Endothelial cell of umbilical vein (primary cell): ENCODE measurements at regions not wholly inside any gene's neighbourhood (a gene's known extent, or its start where the extent isn't known, plus 50 kb on each side); places are given as distances from the start of the nearest gene placed in this dataset.

Experiments used
- BruUV-seq: library from RNA; stranded (reverse); fragments of 400-500 nt; replicated peaks from 2 replicates; lab custom pipeline; 2021; lab: Mats Ljungman, UMichigan
- CTCF ChIA-PET: fragments of 300-600, 350-600 bp; sonication (Branson Sonifier 250); formaldehyde crosslinking; loops from one replicate; lab custom pipeline; 2021; ENCODE audit warnings: antibody characterized with exemption, inconsistent platforms; lab: Charles Lee
- POLR2A ChIA-PET: fragments of 300-600, 350-600 bp; sonication (Branson Sonifier 250); formaldehyde crosslinking; loops from one replicate; lab custom pipeline; 2021; ENCODE audit warnings: antibody characterized with exemption, inconsistent platforms; lab: Charles Lee
- DNase-seq: peaks from one replicate; pipeline ENCODE4 v3.0.0-alpha.2; 2011; ENCODE audit warnings: low read depth, low spot score
- FAIRE-seq: peaks from 2 replicates; lab custom pipeline; 2011; peaks lifted over from hg19 to GRCh38; lab: Jason Lieb, UNC
- H2AFZ ChIP-seq: 2 replicates; pipeline ENCODE4 v1.6.0; 2012; ENCODE audit warnings: low read depth, low read length, control low read depth, inconsistent platforms
- H3K27ac ChIP-seq: 2 replicates; pipeline ENCODE4 v1.5.1; 2011; ENCODE audit warnings: low read depth, mild to moderate bottlenecking, control low read depth, low read length, moderate library complexity; ENCODE audit not compliant: insufficient read depth
- H3K27me3 ChIP-seq, 2 experiments: 2 replicates each; pipeline versions ENCODE4 v1.6.0 to v1.6.1; 2011; ENCODE audit warnings: low read length in 2 of 2, mixed read lengths in 1 of 2; ENCODE audit not compliant: control insufficient read depth in 2 of 2, insufficient read depth in 2 of 2
- H3K36me3 ChIP-seq, 2 experiments: 2 replicates in 1 of 2; 3 replicates in 1 of 2; pipeline ENCODE4 v1.5.1; 2011; ENCODE audit warnings: low read length in 2 of 2, mild to moderate bottlenecking in 1 of 2, moderate library complexity in 1 of 2; ENCODE audit not compliant: control insufficient read depth in 2 of 2, insufficient read depth in 2 of 2; ENCODE audit errors: extremely low read depth in 1 of 2
- H3K4me1 ChIP-seq: 3 replicates; pipeline ENCODE4 v1.5.1; 2011; ENCODE audit warnings: mild to moderate bottlenecking, low read length; ENCODE audit not compliant: control insufficient read depth, insufficient read depth; ENCODE audit errors: extremely low read depth
- H3K4me2 ChIP-seq: 2 replicates; pipeline ENCODE4 v1.6.1; 2011; ENCODE audit warnings: low read length, control low read depth, mixed read lengths; ENCODE audit not compliant: insufficient read depth
- H3K4me3 ChIP-seq, 3 experiments: fragments of 200-600 bp in 1 of 3; sonication (generic), shearing (Covaris generic) in 1 of 3; replicated peaks in 1 of 3; 2 replicates each; pipeline ENCODE4 v1.5.1; 2011 to 2016; ENCODE audit warnings: control low read depth in 3 of 3, low read length in 3 of 3, mild to moderate bottlenecking in 2 of 3, inconsistent platforms in 1 of 3, low read depth in 1 of 3, moderate library complexity in 1 of 3; ENCODE audit not compliant: insufficient read depth in 1 of 3
- H3K79me2 ChIP-seq: 2 replicates; pipeline ENCODE4 v1.6.0; 2012; ENCODE audit warnings: low read length, inconsistent platforms; ENCODE audit not compliant: control insufficient read depth, insufficient read depth
- H3K9ac ChIP-seq: replicated peaks from 2 replicates; pipeline ENCODE3; 2011; ENCODE audit warnings: low read length, control low read depth; ENCODE audit not compliant: insufficient read depth; ENCODE audit errors: extremely low read depth
- H3K9me1 ChIP-seq: replicated peaks from 3 replicates; pipeline ENCODE4 v1.6.0; 2011; ENCODE audit warnings: mild to moderate bottlenecking, low read length; ENCODE audit not compliant: control insufficient read depth, insufficient read depth; ENCODE audit errors: extremely low read depth
- H3K9me3 ChIP-seq: replicated peaks from 2 replicates; pipeline ENCODE4 v1.5.1; 2012; ENCODE audit warnings: low read length, inconsistent platforms; ENCODE audit not compliant: control insufficient read depth, insufficient read depth
- H4K20me1 ChIP-seq: replicated peaks from 2 replicates; pipeline ENCODE3; 2011; ENCODE audit warnings: mild to moderate bottlenecking, low read length; ENCODE audit not compliant: control insufficient read depth, insufficient read depth; ENCODE audit errors: extremely low read depth
- CTCF ChIP-seq, 2 donors: IDR thresholded peaks; 1 replicate in 1 of 2; 2 replicates in 1 of 2; pipeline ENCODE4 v1.5.1; 2011; ENCODE audit warnings: low read length in 2 of 2, mild to moderate bottlenecking in 2 of 2, moderate library complexity in 2 of 2, control low read depth in 1 of 2, inconsistent platforms in 1 of 2, low read depth in 1 of 2; ENCODE audit not compliant: insufficient read depth in 1 of 2; ENCODE audit errors: extremely low read depth in 1 of 2
- EZH2 ChIP-seq: IDR thresholded peaks from 2 replicates; pipeline ENCODE4 v1.6.1; 2012; ENCODE audit warnings: borderline replicate concordance, low read depth, mild to moderate bottlenecking, moderate library complexity, low read length, inconsistent platforms; ENCODE audit not compliant: severe bottlenecking
- FOS ChIP-seq: IDR thresholded peaks from 2 replicates; pipeline ENCODE4 v1.6.1; 2011; ENCODE audit warnings: mild to moderate bottlenecking, low read length, moderate library complexity, borderline replicate concordance; ENCODE audit not compliant: insufficient read depth
- GATA2 ChIP-seq: IDR thresholded peaks from 2 replicates; pipeline ENCODE4 v1.7.0; 2011; ENCODE audit warnings: low read depth, mild to moderate bottlenecking, moderate library complexity, mixed read lengths, low read length; ENCODE audit not compliant: insufficient read length, insufficient read depth
- JUN ChIP-seq: IDR thresholded peaks from 2 replicates; pipeline ENCODE4 v1.6.1; 2011; ENCODE audit warnings: borderline replicate concordance, low read depth; ENCODE audit not compliant: insufficient read length, insufficient read depth
- MAX ChIP-seq: IDR thresholded peaks from 2 replicates; pipeline ENCODE4 v1.6.1; 2011; ENCODE audit not compliant: insufficient read depth, insufficient read length
- MYC ChIP-seq: IDR thresholded peaks from one replicate; pipeline ENCODE4 v1.6.1; 2011; ENCODE audit warnings: mild to moderate bottlenecking, low read depth, low read length
- POLR2A ChIP-seq: IDR thresholded peaks from 2 replicates; pipeline ENCODE4 v1.6.1; 2012; ENCODE audit warnings: low read depth, mild to moderate bottlenecking, control low read depth, low read length
- POLR2AphosphoS5 ChIP-seq: IDR thresholded peaks from 2 replicates; pipeline ENCODE4 v1.6.1; 2012; ENCODE audit warnings: low read depth, mild to moderate bottlenecking, control low read depth, low read length, moderate library complexity; ENCODE audit not compliant: insufficient read depth
- dilution Hi-C: fragments of 300-500 bp; cut with MboI; formaldehyde crosslinking; loops from one replicate; pipeline ENCODE4 v1.15.0; 2019; ENCODE audit warnings: low sequenced_read_pairs; ENCODE audit not compliant: extremely low pct_ligation_motif_present
- intact Hi-C: fragments of 100-400 bp; cut with micrococcal nuclease; formaldehyde crosslinking; loops from one replicate; pipeline ENCODE4 v1.10.0; 2022

GRCh38 chr13:80139196-80139595, 201.7 kb downstream of the SPRY2 start:
- Histone ChIP-seq H4K20me1 (no peaks in the 10 kb centered on the region), H2AFZ (no peak overlapping the region), H3K4me1 (no peaks in the 10 kb centered on the region), H3K79me2 (no peaks in the 10 kb centered on the region), H3K9ac (no peak overlapping the region), H3K4me3 (no peak overlapping the region), H3K9me1 (no peaks in the 10 kb centered on the region), H3K27ac (no peak overlapping the region), H3K36me3 (no peaks in the 10 kb centered on the region), H3K4me2 (no peak overlapping the region), H3K27me3 (no peaks in the 10 kb centered on the region), H3K9me3 (no peaks in the 10 kb centered on the region)
- intact Hi-C loops: loop anchor here (10.0 kb wide), 1 partner anchor 464 kb away; no protein-coding TSS in a partner anchor
- POLR2A ChIA-PET: no interaction called here
- CTCF ChIA-PET: no interaction called here
- dilution Hi-C loops: no loop called here
- FAIRE-seq (no peak), DNase-seq (no peak)
- no TSS peak for BruUV-seq
- TF ChIP-seq POLR2A (no peak), CTCF (IDR thresholded peaks at IDR 0.05; ENCODE audit: extremely low read depth in 1 of 2, insufficient read depth in 1 of 2, low read depth in 1 of 2, low read length in 2 of 2) (no peak), MYC (no peak), JUN (no peak), GATA2 (no peak), EZH2 (no peak), FOS (no peak), MAX (no peak), POLR2AphosphoS5 (no peak)
